ENCODE measurements at regions not wholly inside any gene's neighbourhood (a gene's known extent, or its start where the extent isn't known, plus 50 kb on each side); places are given as distances from the start of the nearest gene placed in this dataset.
"Not testable (repeated sequence)": the region's sequence is repeated elsewhere in the genome, so short reads cannot be mapped to it uniquely, and the experiment has no call there.

GRCh38 chr4:83758285-83758684 is 222.4 kb downstream of the GPAT3 start:
- DNase-seq = no peak

DNA sequence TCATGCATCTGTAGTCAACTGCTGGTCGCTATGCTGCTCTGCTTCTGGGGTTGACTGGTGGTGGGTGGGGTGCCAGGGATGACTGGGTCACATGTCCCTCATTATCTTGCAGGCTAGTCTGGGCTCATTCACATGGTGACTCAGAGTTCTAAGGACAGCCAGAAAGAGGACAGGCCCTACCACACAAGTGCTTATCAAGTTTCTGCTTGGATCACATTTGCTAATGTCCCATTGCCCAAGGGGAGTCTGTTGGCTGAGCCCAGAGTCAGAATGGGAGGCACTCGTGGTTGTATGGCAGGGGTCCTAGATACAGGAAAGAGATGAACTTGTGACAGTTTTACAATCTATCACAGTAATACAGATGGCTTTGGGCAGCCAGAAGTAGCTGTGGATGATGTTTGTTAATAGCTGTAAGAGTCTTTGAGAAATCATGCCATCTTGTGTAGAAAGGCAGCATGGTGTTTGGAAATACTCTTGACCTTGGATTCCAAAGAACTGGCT is 221.3 kb downstream of the GPAT3 start:
- no peak for DNase-seq

DNA sequence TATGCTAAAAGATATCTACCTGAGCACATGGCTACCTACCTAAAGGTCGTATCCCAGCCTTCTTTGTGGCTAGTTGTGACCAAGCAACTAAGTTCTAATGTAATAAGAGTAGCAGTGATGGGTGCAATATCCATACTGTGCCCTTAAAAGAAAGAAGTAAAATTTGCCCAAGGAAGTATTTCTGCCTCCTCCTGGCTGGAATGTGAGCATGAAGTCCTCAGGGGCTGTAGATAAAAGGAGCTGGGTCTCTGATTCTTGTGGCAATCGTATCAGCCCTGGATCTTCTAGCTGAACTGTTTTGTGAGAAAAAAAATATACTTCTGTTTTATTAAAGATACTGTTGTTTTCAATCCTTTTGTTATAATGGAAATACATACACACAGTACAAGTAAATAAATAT is 217.4 kb downstream of the GPAT3 start:
- no peak for DNase-seq

- no peak for DNase-seq
These were observed 215.5 kb downstream of the GPAT3 start for GRCh38 chr4:83751336-83751949.

DNA sequence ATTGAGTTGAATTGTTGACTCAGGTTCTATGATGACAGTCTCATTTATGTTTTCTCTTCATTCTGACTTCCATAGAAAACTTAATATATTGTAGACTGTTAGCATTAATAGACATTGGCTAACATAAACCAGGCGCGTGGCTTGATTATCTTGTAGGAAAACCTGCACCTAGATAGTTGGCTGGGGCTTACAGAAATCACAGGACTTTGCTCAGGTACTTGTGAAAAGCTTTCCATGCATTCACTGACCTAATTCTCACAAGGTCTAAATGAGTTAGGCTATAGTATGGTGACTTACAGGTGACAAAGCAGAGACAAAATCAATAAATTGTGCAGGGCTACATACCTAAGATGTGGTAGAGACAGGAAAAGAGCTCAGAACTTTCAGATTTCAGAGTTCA is 212.8 kb downstream of the GPAT3 start:
- no peak for DNase-seq

DNA sequence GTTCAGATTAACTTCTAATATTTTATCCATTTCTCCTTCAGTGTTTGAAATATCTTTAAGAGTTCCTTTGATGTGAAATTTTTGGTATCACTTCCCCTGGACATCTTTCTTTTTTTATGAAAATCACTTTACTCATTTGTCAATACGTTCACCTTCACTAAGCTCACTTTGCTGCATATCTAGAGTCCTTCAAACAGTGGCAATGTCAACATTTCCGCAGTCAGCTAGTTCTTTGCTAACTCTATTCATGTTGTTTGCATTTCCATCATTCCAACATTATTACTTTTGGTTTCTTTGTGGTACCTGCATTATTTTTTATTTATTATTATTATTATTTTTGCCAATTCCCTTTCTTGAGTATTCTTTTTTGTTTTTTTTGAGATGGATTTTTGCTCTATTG is 203.0 kb downstream of the GPAT3 start:
- DNase-seq = no peak

DNA sequence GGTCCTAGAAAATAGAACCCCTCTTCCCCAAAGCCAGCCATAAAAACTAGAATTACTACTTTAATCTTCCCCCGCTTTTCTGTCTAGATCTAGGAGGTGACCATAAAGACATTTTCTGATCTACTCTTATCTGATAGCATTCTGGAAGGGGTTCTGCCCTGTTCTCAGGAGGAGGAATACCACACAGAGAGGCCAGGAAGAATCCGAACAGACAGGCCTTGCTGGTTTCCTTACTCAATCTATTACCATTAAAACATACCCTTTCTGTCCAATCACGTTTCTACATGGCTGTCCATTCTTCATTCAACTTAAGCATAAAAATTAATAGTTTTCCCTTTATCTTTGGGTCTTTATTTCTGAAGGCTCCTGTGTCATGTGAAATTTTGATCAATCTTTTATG is 198.7 kb downstream of the GPAT3 start:
- no peak for DNase-seq

- DNase-seq = no peak
These were observed 196.3 kb downstream of the GPAT3 start for GRCh38 chr4:83732114-83732635.

- DNase-seq = peak; percentile 63
These were observed 195.7 kb downstream of the GPAT3 start for GRCh38 chr4:83731609-83732008.

DNA sequence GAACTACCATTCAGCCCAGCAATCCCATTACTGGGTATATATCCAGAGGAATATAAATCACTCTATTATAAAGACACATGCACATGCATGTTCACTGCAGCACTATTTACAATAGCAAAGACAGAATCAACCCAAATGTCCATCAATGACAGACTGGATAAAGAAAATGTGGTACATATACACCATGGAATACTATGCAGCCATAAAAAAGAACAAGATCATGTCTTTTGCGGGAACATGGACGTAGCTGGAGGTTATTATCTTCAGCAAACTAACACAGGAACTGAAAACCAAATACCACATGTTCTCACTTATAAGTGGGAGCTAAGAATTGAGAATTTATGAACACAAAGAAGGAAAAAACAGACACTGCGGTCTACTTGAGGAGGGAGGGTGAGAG is 195.1 kb downstream of the GPAT3 start:
- DNase-seq = not testable (repeated sequence)

GRCh38 chr4:83728191-83728590 is 192.3 kb downstream of the GPAT3 start:
- DNase-seq = no peak

DNA sequence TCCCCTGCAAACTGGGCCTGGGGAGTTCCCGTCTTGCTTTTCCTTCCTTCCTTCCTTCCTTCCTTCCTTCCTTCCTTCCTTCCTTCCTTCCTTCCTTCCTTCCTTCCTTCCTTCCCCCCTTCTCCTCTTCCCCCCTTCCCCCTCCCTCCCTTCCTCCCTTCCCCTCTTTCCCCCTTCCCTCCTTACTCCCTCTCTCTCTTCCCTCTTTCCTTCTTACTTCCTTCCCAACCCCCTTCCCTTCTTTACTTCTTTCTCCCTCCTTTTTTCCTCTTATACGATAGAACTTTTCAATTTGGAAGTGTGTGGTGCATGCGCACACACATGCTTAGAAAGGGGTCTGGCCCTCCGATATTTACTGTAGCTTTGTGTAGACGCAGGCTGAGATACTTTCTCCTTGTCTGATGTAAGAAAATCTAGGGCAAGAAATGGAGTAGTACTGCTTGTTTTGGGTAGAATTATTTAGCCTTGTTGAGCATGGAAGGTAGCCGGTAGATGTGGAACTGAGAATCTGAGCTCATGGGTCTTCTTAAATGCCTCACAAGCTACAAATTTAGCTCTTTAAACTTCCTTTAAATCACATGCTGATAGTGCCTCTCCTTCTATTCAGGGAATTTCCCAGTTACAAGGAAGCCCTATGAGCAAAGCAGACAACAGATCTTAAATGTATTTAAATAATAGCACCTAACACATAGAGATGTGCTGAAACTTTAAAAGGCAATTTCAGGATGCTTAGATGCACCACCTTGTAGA is 189.6 kb downstream of the GPAT3 start:
- DNase-seq = no peak

DNA sequence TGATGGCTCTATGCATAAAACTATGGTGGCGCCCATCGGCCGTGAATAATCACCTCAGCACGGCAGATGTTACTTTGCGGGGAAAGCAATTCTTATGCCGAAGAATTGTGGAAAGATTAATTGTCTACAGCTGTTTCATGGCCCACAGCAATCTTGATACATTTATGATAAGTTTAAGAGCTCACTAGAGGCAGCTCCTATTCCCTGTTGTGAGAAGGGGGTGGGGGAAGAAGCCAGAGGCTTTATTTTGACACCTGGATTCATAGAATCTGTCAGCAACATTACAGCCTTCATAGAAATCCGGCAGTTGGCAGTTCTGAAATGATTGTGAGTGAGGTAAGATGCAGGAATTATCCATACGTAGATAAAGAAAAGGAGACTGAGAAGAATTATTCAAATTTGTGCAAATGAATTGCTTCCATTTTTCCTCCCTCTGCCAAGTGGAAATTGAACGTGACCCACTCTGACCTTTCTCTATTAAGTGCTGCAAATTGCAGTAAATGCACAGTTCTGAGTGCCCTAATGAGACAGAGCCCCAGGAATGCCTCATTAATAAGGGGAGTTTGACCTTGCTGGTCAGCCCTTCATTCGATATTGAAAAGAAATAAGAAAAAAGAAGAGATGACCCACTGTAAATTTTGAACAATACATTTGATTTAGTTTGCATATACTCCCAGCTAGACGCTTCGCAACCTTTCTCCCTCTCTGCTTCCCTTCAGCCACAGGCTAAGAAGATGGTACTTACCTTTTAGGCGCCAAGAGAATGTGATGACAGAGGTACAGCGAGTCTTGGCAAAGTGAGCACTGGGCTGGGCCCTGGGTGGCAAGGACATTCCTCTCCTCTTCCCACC is 188.8 kb downstream of the GPAT3 start:
- DNase-seq = no peak

- no peak for DNase-seq
These were observed 187.7 kb downstream of the GPAT3 start for GRCh38 chr4:83723609-83724008.

DNA sequence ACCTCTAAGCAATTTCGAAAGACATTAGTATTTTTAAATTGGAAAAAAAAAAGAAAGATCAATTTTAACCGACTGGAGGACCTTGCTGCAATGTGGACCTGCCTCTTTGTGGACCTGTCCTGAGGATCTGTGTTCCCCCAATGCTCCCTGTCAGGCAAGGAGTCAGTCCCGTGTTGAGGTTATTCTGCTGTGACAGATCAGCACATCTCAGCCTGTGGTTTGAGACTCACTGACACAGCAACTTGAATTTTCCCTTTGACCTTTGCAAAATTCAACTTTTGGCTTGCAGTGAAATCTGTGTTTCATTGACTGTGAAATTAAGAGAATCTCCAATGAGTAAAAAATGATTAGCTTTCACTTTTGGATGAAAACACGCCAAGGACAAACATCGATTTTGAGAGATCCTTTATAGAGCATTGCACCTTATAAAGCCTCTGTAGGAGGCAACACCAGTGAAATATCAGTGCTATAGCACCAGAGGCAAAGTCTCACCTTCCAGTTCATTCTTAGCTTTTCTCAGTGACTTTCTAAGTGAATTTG is 186.9 kb downstream of the GPAT3 start:
- DNase-seq = no peak

- peak; percentile 16 for DNase-seq
These were observed 181.0 kb downstream of the GPAT3 start for GRCh38 chr4:83716874-83717273.

GRCh38 chr4:83712890-83713289 is 177.0 kb downstream of the GPAT3 start:
- DNase-seq = no peak

- no peak for DNase-seq
These were observed 173.7 kb downstream of the GPAT3 start for GRCh38 chr4:83709627-83710026.

- DNase-seq = no peak
These were observed 172.7 kb downstream of the GPAT3 start for GRCh38 chr4:83708500-83709175.

- DNase-seq = no peak
These were observed 168.9 kb downstream of the GPAT3 start for GRCh38 chr4:83704786-83705185.

DNA sequence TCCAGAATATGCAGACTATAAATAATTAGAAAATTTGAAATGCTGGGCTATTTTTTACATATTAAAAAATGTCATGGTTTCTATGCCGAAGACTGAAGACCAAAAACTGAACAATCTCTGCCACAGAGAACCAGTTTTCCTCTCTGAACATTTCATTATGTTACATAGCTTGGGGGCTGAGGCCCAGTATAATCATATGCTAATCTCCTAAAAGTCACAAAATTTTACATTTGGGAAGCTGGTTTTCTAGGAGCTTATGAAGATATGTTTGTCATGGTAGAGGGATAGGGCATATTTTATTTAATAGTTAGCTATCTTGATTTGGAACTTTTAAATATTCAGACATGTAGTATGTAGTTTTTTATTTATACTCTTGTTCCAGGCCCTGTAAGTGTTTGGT is 167.8 kb downstream of the GPAT3 start:
- no peak for DNase-seq

DNA sequence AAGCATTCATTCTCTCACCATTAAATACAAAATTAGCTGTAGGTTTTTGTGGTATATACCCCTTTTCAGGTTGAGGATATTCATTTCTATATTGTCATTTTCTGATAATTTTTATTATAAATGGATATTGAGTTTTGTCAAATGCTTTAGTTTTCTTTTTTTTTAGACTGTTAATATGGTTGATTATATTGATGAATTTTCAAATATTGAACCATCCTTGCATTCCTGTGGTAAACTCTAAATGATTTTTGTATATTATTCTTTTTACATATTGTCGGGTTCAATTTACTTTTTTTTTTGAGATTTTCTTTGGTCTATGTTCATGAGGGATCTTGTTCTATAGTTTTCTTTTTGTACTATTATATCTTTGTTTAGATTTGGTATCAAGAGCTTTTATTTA is 165.1 kb downstream of the GPAT3 start:
- DNase-seq = no peak

DNA sequence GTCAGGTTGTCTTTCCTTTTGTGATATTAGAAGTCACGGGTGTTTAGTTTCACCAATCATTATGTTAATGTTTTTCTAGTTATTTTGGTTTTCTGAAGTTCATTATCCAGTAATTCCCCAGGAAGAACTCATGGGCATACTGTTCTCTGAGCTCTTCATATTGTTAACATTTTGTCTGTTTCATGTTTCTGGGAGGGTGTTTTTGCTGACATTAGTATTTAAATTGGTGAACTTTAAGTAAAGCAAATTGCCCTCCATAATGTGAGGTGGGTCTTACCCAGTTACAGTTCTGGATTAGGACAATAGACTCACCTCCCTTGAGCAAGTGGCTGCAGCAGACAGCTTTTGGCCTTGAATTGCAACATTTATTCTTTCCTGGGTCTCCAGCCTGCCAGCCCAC is 163.4 kb downstream of the GPAT3 start:
- no peak for DNase-seq
